GM12864 (cell line): ENCODE measurements at regions not wholly inside any gene's neighbourhood (a gene's known extent, or its start where the extent isn't known, plus 50 kb on each side); places are given as distances from the start of the nearest gene placed in this dataset.
"Not testable (repeated sequence)": the region's sequence is repeated elsewhere in the genome, so short reads cannot be mapped to it uniquely, and the experiment has no call there.

ENCODE experiments used
- DNase-seq: peaks from one replicate; pipeline ENCODE4 v3.0.0-alpha.2; 2011; ENCODE audit warnings: low read depth
- H3K4me3 ChIP-seq: 2 replicates; pipeline ENCODE4 v1.5.1; 2011; ENCODE audit warnings: mild to moderate bottlenecking, low read depth, low read length, control low read depth
- TF ChIP-seq, protein P1 (sequence below): IDR thresholded peaks from 2 replicates; pipeline ENCODE4 v1.5.1; 2011; ENCODE audit warnings: low read depth, mild to moderate bottlenecking, moderate library complexity, low read length, control low read depth, inconsistent platforms; ENCODE audit errors: missing control alignments

- DNase-seq: no peak
- TF ChIP-seq, protein P1, sequence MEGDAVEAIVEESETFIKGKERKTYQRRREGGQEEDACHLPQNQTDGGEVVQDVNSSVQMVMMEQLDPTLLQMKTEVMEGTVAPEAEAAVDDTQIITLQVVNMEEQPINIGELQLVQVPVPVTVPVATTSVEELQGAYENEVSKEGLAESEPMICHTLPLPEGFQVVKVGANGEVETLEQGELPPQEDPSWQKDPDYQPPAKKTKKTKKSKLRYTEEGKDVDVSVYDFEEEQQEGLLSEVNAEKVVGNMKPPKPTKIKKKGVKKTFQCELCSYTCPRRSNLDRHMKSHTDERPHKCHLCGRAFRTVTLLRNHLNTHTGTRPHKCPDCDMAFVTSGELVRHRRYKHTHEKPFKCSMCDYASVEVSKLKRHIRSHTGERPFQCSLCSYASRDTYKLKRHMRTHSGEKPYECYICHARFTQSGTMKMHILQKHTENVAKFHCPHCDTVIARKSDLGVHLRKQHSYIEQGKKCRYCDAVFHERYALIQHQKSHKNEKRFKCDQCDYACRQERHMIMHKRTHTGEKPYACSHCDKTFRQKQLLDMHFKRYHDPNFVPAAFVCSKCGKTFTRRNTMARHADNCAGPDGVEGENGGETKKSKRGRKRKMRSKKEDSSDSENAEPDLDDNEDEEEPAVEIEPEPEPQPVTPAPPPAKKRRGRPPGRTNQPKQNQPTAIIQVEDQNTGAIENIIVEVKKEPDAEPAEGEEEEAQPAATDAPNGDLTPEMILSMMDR: no peak
- no peak overlapping the region for H3K4me3 ChIP-seq
Measured at GRCh38 chr10:131577786-131578471, 266.4 kb upstream of the TCERG1L start.

GRCh38 chr10:131578472-131578970 lies 267.0 kb upstream of the TCERG1L start:
- no peak overlapping the region for H3K4me3 ChIP-seq
- TF ChIP-seq, protein P1: no peak
- no peak for DNase-seq

DNA sequence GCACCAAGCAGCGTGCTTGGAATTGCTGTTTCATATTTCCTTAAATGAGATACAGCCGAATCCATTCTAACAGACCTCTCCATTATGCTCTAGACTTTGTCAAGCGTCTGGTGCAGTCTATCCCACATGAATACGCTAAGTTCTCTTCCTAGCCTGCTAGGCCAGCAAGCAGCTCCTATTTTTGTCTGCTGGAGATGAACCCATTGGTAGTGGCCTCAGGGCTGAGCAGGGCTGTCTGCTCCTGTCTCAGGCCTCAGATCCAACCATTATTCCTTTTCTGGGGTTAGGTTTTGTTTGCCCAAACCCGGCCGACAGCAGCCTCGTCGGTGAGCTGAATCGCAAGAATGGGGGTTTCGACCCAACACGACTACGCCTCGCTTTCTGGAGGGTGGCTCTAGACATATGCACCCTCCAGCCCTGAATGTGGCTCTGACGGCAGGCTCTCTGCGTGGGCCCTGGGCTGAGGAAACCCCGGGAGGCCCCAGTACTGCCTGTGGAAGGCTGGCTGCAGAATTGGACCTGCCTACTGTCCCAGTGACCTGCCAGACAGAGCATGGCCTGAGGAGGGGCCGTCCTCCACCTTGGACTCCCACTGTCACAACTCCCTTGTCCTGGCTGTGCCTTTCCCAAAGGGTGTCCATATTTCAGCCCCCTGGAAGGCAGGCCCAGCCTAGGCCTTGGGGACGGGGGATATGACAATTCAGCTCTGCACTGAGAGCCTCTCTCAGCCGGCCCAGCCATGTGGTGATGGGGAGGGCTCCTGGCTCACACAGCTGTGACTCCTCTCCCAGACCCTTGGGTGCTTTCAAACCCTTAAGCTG lies 267.9 kb upstream of the TCERG1L start:
- DNase-seq: no peak
- H3K4me3 ChIP-seq: no peak overlapping the region
- TF ChIP-seq, protein P1: no peak

DNA sequence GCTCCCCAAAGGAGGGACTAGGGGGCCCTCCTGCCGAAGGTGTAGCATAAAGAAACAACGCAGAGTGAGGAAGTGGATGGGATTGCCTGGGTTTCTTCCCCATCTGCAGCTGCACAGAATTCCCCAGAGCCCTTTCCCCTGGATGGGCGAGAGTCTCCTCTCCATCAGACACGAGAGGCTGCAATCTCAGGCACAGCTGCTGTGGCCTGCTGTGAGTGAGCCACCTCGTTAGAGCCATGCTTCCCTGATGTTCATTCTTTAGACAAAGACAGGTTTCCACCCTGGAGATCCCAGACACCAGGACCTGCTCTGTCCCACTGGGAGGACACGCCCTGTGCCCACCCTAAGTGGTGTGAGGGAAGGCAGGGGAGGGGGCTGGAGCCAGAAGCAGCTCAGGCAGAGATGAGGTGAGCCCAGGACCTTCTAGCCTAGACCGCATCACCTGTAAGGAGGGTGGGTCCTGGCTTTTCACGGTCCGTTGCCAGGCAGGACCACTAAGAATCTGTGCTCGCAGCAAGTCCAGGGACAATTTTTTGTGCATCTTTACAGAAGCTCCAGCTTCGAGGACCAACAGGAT lies 268.6 kb upstream of the TCERG1L start:
- no peak overlapping the region for H3K4me3 ChIP-seq
- TF ChIP-seq, protein P1: no peak
- no peak for DNase-seq

DNA sequence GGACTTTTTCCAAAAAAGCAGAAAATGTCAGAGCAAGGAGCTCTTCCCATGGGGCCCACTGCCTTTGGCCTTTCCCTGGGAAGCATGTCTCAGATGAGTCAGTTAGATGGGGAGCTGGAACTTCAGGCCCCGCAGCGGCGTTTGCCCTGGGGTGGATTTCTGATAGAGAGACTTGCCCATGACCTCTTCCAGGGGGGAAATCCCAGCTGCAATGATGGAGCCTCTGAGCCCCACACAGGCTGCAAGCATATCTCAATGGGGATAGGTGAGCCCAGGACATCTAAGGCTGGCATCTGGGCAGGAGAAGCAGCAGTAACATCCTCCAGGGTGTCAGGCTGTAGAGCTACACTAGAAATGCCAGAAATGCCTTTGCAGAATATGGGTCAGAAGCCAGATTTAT lies 269.2 kb upstream of the TCERG1L start:
- H3K4me3 ChIP-seq: no peak overlapping the region
- TF ChIP-seq, protein P1: no peak
- no peak for DNase-seq

DNA sequence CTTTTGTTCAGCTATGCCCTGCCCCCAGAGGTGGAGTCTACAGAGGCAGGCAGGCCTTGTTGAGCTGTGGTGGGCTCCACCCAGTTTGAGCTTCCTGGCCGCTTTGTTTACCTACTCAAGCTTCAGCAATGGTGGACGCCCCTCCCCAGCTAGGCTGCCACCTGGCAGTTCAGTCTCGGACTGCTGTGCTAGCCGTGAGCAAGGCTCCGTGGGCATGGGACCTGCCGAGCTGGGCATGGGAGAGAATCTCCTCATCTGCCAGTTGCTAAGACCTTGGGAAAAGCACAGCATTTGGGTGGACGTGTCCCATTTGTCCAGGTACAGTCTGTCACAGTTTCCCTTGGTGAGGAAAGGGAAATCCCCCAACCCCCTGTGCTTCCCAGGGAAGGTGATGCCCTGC lies 270.0 kb upstream of the TCERG1L start:
- DNase-seq, H3K4me3 ChIP-seq: not testable (repeated sequence)

DNA sequence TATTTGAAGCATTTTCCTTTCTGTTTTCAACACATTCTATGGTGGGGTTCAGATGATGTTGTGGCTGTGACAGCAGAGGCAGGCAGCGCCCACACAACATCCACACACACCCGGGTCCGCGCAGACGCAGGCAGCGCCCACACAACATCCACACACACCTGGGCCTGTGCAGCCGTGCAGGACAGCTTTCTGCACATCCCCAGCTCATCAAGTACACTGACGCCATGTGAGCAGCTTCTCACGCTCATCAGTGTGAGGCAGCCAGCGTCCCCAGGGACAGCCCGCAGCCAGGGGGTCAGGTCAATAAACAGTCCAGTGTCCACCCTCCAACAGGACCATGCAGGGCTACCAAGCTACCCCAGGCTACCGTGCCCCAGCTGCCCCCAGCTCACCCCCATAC lies 272.8 kb upstream of the TCERG1L start:
- H3K4me3 ChIP-seq: no peak overlapping the region
- DNase-seq: no peak
- TF ChIP-seq, protein P1: no peak
